Loucy (cell line): ENCODE measurements at regions not wholly inside any gene's neighbourhood (a gene's known extent, or its start where the extent isn't known, plus 50 kb on each side); places are given as distances from the start of the nearest gene placed in this dataset.

Source experiments
- H2AFZ ChIP-seq: fragments of 200-600 bp; sonication (generic); 2 replicates; pipeline ENCODE4 v1.6.0; 2016; ENCODE audit warnings: antibody characterized with exemption, mild to moderate bottlenecking, low read length, moderate library complexity
- H3F3A ChIP-seq: fragments of 200-600 bp; 2 replicates; pipeline ENCODE4 v1.6.0; 2016; ENCODE audit warnings: antibody characterized with exemption, low read depth, mild to moderate bottlenecking
- H3K27me3 ChIP-seq: fragments of 200-600 bp; sonication (generic); 2 replicates; pipeline ENCODE4 v1.6.1; 2014; ENCODE audit warnings: low read length, mild to moderate bottlenecking; ENCODE audit not compliant: insufficient read depth, poor library complexity, severe bottlenecking
- H3K36me3 ChIP-seq: fragments of 200-600 bp; sonication (generic); 2 replicates; pipeline ENCODE4 v1.6.1; 2016; ENCODE audit warnings: low read length; ENCODE audit not compliant: insufficient read depth
- H3K4me1 ChIP-seq: fragments of 200-600 bp; sonication (generic); 2 replicates; pipeline ENCODE4 v1.5.1; 2014; ENCODE audit warnings: low read length, mild to moderate bottlenecking; ENCODE audit not compliant: insufficient read depth, poor library complexity, severe bottlenecking
- H3K4me2 ChIP-seq: fragments of 200-600 bp; sonication (generic); 2 replicates; pipeline ENCODE4 v1.6.0; 2014; ENCODE audit warnings: antibody characterized with exemption, low read length, low read depth, mild to moderate bottlenecking; ENCODE audit not compliant: poor library complexity, severe bottlenecking
- H3K4me3 ChIP-seq: fragments of 200-600 bp; sonication (generic); 2 replicates; pipeline ENCODE4 v1.5.1; 2014; ENCODE audit warnings: low read length, mild to moderate bottlenecking, mixed read lengths; ENCODE audit not compliant: poor library complexity, severe bottlenecking
- H3K79me2 ChIP-seq: fragments of 200-600 bp; sonication (generic); 2 replicates; pipeline ENCODE4 v1.6.1; 2014; ENCODE audit warnings: low read length; ENCODE audit not compliant: insufficient read depth
- H3K9ac ChIP-seq: fragments of 200-600 bp; sonication (generic); 2 replicates; pipeline ENCODE4 v1.6.0; 2014; ENCODE audit warnings: mild to moderate bottlenecking, low read depth, low read length, moderate library complexity; ENCODE audit not compliant: poor library complexity, severe bottlenecking
- H3K9me2 ChIP-seq: fragments of 200-600 bp; sonication (generic); replicated peaks from 2 replicates; pipeline ENCODE4 v1.6.1; 2016; ENCODE audit warnings: low read depth, low read length, mixed read lengths
- H3K9me3 ChIP-seq: fragments of 200-600 bp; sonication (generic); 2 replicates; pipeline ENCODE4 v1.6.1; 2014; ENCODE audit warnings: mild to moderate bottlenecking, antibody characterized with exemption, low read length, low read depth; ENCODE audit not compliant: insufficient read depth
- H4K20me1 ChIP-seq: fragments of 200-600 bp; sonication (generic); 2 replicates; pipeline ENCODE4 v1.6.0; 2014; ENCODE audit warnings: antibody characterized with exemption, low read length, mild to moderate bottlenecking; ENCODE audit not compliant: insufficient read depth, poor library complexity, severe bottlenecking
- CTCF ChIP-seq: fragments of 200-600 bp; sonication (generic); conservative IDR thresholded peaks from 2 replicates; pipeline ENCODE4 v1.5.1; 2014; ENCODE audit warnings: mild to moderate bottlenecking, antibody characterized with exemption, low read length
- EZH2phosphoT487 ChIP-seq: fragments of 200-600 bp; IDR thresholded peaks from 2 replicates; pipeline ENCODE4 v1.6.1; 2018; ENCODE audit warnings: antibody characterized with exemption, mild to moderate bottlenecking, moderate library complexity, borderline replicate concordance

- no peak overlapping the region for H3K9ac ChIP-seq
- H3K4me2 ChIP-seq, result no peak overlapping the region
- no peak overlapping the region for H3K4me3 ChIP-seq
- H3K79me2 ChIP-seq, result no peaks in the 10 kb centered on the region
- H2AFZ ChIP-seq, result no peak overlapping the region
- H3F3A ChIP-seq, result no peaks in the 10 kb centered on the region
- no peaks in the 10 kb centered on the region for H3K27me3 ChIP-seq
- no peaks in the 10 kb centered on the region for H3K9me2 ChIP-seq
- H3K4me1 ChIP-seq, result no peaks in the 10 kb centered on the region
- no peaks in the 10 kb centered on the region for H3K9me3 ChIP-seq
- no peaks in the 10 kb centered on the region for H3K36me3 ChIP-seq
- no peak for TF ChIP-seq EZH2phosphoT487
- no peak for TF ChIP-seq CTCF
- no peaks in the 10 kb centered on the region for H4K20me1 ChIP-seq
Measured at GRCh38 chr5:159827861-159828260, 88.4 kb upstream of the ADRA1B start.

GRCh38 chr5:159832073-159832472, 84.2 kb upstream of the ADRA1B start:
- Histone ChIP-seq H3K36me3 (no peaks in the 10 kb centered on the region), H3K9me3 (no peaks in the 10 kb centered on the region), H3K9me2 (no peaks in the 10 kb centered on the region), H2AFZ (no peak overlapping the region), H4K20me1 (no peaks in the 10 kb centered on the region), H3F3A (no peaks in the 10 kb centered on the region), H3K27me3 (no peaks in the 10 kb centered on the region), H3K4me1 (no peaks in the 10 kb centered on the region), H3K4me2 (no peak overlapping the region), H3K4me3 (no peak overlapping the region), H3K79me2 (no peaks in the 10 kb centered on the region), H3K9ac (no peak overlapping the region)
- no peak for TF ChIP-seq CTCF
- TF ChIP-seq EZH2phosphoT487, result no peak

- TF ChIP-seq EZH2phosphoT487, result no peak
- no peak for TF ChIP-seq CTCF
Measured at GRCh38 chr5:159833088-159833487, 83.2 kb upstream of the ADRA1B start.

More at GRCh38 chr5:159833088-159833487, 83.2 kb upstream of the ADRA1B start:
- Histone ChIP-seq H3K36me3 (no peaks in the 10 kb centered on the region), H3F3A (no peaks in the 10 kb centered on the region), H3K79me2 (no peaks in the 10 kb centered on the region), H4K20me1 (no peaks in the 10 kb centered on the region), H3K27me3 (no peaks in the 10 kb centered on the region), H3K9me2 (no peaks in the 10 kb centered on the region), H3K9ac (no peak overlapping the region), H3K4me3 (no peak overlapping the region), H2AFZ (no peak overlapping the region), H3K4me2 (no peak overlapping the region), H3K9me3 (no peaks in the 10 kb centered on the region), H3K4me1 (no peaks in the 10 kb centered on the region)
